Lung microvascular endothelial cell (primary cell): ENCODE measurements at regions not wholly inside any gene's neighbourhood (a gene's known extent, or its start where the extent isn't known, plus 50 kb on each side); places are given as distances from the start of the nearest gene placed in this dataset.
A peak's percentile ranks its signal among the peaks of the same experiment; 100 is the strongest.

ENCODE experiments used
- DNase-seq, 2 donors: peaks; one replicate each; pipeline versions ENCODE4 v3.0.0 to v3.0.0-alpha.2; 2010; ENCODE audit warnings: low read depth in 2 of 2

GRCh38 chr19:29422486-29423085, 103.2 kb upstream of the VSTM2B start:
- no peak for DNase-seq

DNA sequence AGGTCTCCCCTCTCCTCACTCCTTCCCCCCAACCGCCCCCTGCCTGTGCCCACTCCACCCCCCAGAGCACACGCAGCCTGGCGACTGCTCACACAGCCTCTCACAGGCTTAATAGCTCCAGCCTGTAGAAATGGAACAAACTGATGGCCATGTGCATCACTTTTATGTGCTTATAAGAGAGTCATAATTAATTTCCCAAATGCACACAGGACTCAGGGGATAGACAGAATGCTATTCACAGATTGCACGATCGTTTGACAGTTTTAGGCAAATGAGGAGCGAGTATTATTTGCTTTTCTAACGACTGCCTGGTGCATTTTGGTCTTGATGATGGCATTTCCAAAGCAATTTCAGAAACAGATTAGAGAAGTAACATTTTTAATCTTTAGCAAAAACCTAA, 97.7 kb upstream of the VSTM2B start:
- DNase-seq, result no peak

DNA sequence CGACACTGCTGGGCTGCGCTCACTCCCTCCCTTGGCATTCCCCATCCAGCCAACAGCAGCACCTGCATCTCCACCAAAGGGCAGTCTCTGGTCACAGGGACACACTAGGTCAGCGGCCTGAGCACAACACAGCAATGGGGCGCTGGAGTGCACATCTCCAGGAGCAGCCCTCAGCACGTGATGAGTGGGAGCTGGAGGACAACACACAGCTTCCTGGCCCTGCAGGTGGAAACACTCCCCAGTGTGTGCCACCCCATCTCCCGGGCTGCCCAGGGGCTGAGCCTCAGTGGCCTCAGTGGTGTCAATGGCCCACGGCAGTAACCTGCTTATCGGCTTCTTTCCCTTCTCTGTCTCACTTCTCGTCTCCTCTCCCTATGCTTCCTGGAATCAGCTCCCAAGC, 96.8 kb upstream of the VSTM2B start:
- DNase-seq, result no peak

DNA sequence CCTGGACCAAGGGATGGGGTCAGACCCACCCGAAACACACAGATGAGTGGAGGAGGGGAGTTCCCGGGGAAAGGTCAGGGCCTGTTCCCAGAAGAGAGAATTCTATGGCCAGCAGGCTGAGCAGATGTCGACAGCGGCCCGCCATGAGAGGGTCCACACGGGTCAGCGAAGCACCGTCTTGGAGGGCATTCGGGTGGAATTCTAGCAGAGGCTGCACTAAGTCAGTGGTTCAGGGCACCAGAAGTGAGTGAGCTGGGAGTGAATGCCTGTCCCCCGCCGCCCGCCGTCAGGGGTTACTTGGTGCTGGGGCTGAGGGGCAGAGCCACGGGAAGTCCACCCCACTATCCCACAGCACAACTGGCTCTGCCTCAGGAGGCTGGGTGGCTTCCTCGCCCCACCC, 96.2 kb upstream of the VSTM2B start:
- DNase-seq, result no peak

DNA sequence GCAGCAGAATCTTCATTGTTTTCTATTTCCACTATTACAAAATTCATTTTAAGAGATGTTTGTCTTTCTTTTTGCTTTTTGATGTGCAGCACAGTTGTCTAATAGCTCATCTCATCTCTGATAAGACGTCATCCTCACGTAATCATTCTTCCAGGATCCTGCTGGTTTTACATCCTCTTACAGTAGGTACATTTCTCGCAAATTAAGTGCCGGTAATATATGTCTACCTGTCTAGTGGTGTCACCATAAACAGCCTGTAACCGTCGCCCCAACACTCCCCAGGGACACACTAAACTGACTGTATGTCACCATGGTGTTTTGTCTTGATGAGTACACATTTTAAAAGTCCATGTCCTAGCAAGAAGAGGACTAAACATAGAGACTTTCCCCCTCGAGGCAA, 94.5 kb upstream of the VSTM2B start:
- no peak for DNase-seq

GRCh38 chr19:29432677-29433076, 93.1 kb upstream of the VSTM2B start:
- DNase-seq, result no peak

GRCh38 chr19:29436591-29437103, 89.1 kb upstream of the VSTM2B start:
- DNase-seq, result no peak

DNA sequence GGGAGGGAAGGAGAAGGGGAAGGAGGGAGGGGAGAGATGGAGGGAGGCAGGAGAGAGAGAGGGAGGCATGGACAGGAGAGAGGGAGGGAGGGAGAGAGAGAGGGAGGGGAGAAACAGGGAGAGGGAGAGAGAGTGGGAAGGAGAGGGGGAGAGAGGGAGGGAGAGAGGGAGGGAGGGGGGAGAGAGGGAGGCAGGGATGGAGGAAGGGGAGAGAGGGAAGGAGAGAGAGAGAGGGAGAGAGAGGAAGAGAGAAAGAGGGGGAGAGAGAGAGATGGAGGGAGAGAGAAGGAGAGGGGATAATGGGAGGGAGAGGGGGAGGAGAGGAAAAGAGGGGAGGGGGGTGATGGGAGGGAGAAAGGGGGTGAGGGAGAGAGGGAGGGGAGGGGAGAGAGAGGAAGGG, 86.8 kb upstream of the VSTM2B start:
- no peak for DNase-seq

DNA sequence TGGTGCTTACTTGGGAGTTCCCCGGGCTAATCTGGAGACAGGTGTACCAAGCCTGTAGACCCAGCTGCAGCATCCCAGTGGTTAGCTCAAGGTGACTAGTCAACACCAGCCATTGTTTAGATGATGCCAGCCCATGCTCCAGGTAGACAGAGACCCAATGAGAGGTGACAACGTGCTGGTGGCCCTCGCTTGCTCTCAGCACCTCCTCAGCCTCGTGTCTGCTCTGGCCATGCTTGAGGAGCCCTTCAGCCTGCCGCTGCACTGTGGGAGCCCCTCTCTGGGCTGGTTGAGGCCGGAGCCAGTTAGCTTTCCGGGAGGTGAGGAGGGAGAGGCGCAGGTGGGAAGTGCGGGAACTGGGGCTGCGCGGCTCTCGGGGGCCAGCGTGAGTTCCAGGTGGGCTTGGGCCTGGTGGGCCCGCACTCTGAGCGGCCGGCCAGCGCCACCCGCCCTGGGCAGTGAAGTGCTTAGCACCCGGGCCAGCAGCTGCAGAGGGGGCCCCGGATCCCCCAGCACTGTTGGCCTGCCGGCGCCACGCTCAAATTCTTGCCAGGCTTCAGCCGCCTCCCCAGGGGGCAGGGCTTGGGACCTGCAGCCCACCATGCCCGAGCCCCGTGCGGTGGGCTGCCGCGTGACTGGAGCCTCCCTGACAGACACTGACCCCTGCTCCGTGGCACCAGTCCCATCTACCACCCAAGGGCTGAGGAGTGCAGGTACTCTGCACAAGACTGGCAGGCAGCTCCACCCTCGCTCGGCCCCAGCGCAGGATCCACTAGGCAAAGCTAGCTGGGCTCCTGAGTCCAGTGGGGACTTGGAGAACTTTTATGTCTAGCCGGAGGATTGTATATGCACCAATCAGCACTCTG, 85.9 kb upstream of the VSTM2B start:
- no peak for DNase-seq

DNA sequence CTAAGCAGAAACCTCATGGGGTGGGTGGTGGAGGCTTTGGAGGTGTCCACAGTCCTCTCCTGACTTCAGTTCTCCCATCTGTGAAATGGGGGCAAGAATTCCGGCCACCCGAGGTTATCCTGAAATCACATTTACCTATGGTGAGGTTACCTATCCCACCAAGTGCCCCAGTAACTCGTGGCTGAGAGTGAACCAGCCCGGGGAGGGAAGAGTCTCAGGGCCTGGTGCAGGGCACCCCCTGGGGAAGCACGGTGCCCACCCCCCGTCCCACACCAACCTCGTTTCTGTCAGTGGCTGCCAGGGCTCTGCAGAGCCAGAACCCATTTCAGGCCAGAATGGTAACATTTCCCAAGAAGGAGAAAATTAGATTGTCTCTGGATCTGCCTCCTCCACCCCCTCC, 83.7 kb upstream of the VSTM2B start:
- no peak for DNase-seq

GRCh38 chr19:29442910-29443309, 82.9 kb upstream of the VSTM2B start:
- no peak for DNase-seq

- no peak for DNase-seq
These were observed 80.5 kb upstream of the VSTM2B start for GRCh38 chr19:29445246-29445645.

GRCh38 chr19:29446361-29446760, 79.4 kb upstream of the VSTM2B start:
- DNase-seq, result no peak

- no peak for DNase-seq
These were observed 77.7 kb upstream of the VSTM2B start for GRCh38 chr19:29448046-29448445.

GRCh38 chr19:29449371-29449770, 76.4 kb upstream of the VSTM2B start:
- no peak for DNase-seq

DNA sequence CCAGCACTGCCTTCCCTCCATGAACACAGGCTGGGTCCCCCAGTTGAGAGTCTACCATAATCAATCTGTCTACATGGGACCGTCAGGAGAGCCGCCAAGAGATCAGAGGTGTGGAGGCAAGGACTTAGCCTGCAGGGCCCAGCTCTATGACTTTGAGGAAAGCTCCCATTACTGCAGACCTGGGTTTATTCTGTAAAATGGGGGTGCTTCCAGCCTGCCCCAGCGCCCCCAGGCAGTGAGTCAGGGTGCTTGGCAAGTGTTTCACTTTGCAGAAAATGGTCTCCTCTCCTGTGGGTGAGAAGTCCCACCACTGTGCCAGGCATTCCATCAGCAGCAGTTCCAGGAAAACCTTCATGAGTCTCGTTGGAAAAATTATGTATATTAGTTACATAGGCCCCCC, 75.5 kb upstream of the VSTM2B start:
- no peak for DNase-seq

- DNase-seq, result no peak
These were observed 75.0 kb upstream of the VSTM2B start for GRCh38 chr19:29450812-29451211.

- DNase-seq, result no peak
These were observed 71.7 kb upstream of the VSTM2B start for GRCh38 chr19:29454109-29454508.

GRCh38 chr19:29457413-29457812, 68.4 kb upstream of the VSTM2B start:
- DNase-seq, result no peak

DNA sequence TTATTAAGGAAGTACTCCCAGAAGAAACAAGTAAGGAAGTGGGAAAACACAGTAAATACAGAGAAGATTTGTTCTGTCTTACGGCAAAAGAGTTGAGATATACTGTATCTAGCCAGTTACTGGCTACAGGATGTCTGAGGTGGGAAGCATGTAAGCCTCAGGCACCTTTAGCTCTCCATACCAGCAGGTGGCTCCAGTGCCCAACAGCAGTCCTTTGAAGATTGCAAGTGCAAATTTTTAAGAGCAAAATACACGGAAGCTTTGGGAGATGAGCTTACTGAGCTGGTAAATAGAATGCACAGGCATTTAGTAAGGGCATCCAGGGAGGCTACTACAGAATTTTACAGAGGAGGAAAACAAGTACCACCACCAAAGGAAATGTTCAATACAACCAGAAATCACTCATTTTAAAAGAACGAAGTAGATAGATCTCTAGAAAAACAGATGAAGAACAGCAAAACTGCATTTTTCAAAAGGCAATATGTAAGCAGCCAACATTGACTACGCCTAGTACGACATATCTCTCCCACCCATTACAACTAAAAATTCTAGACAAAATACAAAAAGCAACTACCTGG, 57.9 kb upstream of the VSTM2B start:
- DNase-seq, result peak in 1 of 2 donors; percentile 5

DNA sequence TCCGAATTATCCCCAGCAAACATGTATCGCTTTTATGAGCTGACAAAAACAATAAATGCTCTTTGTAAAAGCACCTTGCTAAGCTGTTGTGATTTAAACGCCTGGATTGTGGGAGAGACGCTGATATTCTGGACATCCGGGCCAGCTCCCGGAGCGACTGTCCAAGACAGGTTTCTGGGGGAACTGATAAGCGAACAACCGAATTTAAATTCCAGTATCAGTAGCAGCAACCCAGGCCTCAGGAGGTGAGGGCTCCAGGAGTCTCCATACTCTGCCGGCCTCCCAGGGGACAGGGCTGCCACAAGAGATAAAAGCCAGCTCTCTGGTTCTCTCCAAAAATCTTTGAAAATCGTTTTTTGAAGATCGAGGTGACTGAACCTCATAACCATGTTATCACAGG, 50.3 kb upstream of the VSTM2B start:
- DNase-seq, result no peak
